ENCODE measurements at regions not wholly inside any gene's neighbourhood (a gene's known extent, or its start where the extent isn't known, plus 50 kb on each side); places are given as distances from the start of the nearest gene placed in this dataset.

DNA sequence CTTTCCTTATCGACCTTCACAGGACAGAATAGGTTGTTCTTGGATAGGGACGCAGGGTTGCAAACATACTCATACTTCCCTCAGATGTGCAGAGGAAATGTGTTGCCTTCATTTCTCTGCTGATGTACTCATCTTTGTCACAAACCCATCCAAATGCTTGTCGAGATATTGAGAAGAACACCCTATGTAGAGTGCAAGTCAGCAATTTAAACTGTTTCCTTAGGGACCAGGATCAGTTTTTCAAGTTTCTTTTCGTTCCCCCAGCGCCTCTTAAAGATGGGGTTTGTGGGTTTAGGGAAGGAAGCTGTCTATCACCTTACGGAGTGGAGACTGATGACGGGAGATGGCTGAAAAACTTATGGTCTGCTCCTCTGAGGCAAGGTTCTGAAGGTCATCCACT lies 474.2 kb downstream of the EPHA4 start:
- H3K27ac ChIP-seq = no peak overlapping the region
- TF ChIP-seq CTCF (IDR thresholded peaks at IDR 0.05) = no peak
- TF ChIP-seq ZFX (IDR thresholded peaks at IDR 0.05; ENCODE audit: borderline replicate concordance) = no peak

GRCh38 chr2:221100467-221101089 lies 471.5 kb downstream of the EPHA4 start:
- peak; percentile 21 for TF ChIP-seq CTCF (IDR thresholded peaks at IDR 0.05)
- TF ChIP-seq ZFX (IDR thresholded peaks at IDR 0.05; ENCODE audit: borderline replicate concordance) = no peak
- H3K27ac ChIP-seq = no peak overlapping the region

- H3K27ac ChIP-seq = no peak overlapping the region
- TF ChIP-seq CTCF (IDR thresholded peaks at IDR 0.05) = no peak
- TF ChIP-seq ZFX (IDR thresholded peaks at IDR 0.05; ENCODE audit: borderline replicate concordance) = no peak
Measured at GRCh38 chr2:221102896-221103688, 469.0 kb downstream of the EPHA4 start.

DNA sequence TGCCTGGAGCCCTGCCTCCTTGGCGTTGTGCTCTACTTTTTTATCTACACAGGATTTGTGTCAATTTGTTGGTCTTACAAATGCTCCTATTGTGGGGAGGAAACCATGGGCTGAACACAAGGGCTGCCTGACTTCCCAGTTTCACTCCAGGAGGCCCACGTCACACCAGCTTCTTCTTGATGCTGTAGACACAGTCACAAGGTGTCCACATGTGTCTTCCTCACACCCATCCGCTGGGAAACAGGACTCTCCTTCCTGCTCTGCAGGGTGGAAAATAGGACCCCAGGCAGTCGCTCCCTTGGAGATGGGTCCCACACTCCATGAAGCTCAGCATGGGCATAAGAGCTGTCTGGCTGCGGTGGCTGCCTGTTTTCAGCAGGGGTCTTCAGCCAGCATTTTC lies 468.2 kb downstream of the EPHA4 start:
- no peak for TF ChIP-seq ZFX (IDR thresholded peaks at IDR 0.05; ENCODE audit: borderline replicate concordance)
- no peak for TF ChIP-seq CTCF (IDR thresholded peaks at IDR 0.05)
- no peak overlapping the region for H3K27ac ChIP-seq

GRCh38 chr2:221104361-221104811 lies 467.7 kb downstream of the EPHA4 start:
- no peak for TF ChIP-seq ZFX (IDR thresholded peaks at IDR 0.05; ENCODE audit: borderline replicate concordance)
- no peak for TF ChIP-seq CTCF (IDR thresholded peaks at IDR 0.05)
- H3K27ac ChIP-seq = no peak overlapping the region

GRCh38 chr2:221106241-221106640 lies 465.9 kb downstream of the EPHA4 start:
- TF ChIP-seq ZFX (IDR thresholded peaks at IDR 0.05; ENCODE audit: borderline replicate concordance) (no peak), CTCF (IDR thresholded peaks at IDR 0.05) (no peak)

DNA sequence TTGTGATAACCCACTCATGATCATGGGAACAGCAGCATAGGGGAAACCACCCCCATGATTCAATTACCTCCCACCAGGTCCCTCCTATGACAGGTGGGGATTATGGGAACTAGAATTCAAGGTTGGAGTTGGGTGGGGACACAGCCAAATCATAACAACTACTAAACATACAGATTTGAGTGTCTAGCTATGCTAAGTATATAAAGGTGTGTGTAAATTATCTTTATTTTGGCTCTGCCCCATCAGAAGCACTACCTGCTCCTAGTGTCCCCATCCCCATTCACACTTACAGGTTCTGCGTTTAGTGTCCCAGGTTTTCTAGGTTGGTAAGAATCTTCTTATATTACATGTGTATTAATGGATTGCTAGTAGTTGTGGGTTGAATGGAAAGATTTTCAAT lies 464.7 kb downstream of the EPHA4 start:
- H3K27ac ChIP-seq = no peak overlapping the region
- TF ChIP-seq ZFX (IDR thresholded peaks at IDR 0.05; ENCODE audit: borderline replicate concordance) = no peak
- TF ChIP-seq CTCF (IDR thresholded peaks at IDR 0.05) = no peak

More at GRCh38 chr2:221106241-221106640, 465.9 kb downstream of the EPHA4 start:
- H3K27ac ChIP-seq = no peak overlapping the region

Measured in 22Rv1 (cell line).